ENCODE measurements at regions not wholly inside any gene's neighbourhood (a gene's known extent, or its start where the extent isn't known, plus 50 kb on each side); places are given as distances from the start of the nearest gene placed in this dataset.

DNA sequence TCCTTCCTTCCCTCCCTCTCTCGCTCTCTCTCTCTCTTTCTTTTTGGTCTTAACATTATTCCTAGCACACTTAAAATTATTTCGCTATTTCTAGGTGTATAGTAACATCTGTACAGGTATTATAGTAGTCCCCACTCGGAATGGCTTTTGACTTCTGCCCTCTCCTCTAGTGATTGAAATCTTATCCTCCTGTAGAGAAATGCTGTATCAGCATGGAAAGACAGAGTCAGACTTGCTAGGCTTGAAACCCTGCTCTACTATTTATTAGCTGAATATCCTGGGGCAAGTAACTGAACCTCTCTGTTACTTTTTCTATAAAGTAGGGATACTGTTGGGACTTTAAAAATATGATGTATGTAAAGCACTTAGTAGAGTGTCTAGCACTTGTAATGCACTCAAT lies 681.9 kb upstream of the C9orf72 start:
- TF ChIP-seq, protein P1, sequence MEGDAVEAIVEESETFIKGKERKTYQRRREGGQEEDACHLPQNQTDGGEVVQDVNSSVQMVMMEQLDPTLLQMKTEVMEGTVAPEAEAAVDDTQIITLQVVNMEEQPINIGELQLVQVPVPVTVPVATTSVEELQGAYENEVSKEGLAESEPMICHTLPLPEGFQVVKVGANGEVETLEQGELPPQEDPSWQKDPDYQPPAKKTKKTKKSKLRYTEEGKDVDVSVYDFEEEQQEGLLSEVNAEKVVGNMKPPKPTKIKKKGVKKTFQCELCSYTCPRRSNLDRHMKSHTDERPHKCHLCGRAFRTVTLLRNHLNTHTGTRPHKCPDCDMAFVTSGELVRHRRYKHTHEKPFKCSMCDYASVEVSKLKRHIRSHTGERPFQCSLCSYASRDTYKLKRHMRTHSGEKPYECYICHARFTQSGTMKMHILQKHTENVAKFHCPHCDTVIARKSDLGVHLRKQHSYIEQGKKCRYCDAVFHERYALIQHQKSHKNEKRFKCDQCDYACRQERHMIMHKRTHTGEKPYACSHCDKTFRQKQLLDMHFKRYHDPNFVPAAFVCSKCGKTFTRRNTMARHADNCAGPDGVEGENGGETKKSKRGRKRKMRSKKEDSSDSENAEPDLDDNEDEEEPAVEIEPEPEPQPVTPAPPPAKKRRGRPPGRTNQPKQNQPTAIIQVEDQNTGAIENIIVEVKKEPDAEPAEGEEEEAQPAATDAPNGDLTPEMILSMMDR (IDR thresholded peaks at IDR 0.05): no peak
- TF ChIP-seq POLR2A (IDR thresholded peaks at IDR 0.05): no peak
